ENCODE measurements at regions not wholly inside any gene's neighbourhood (a gene's known extent, or its start where the extent isn't known, plus 50 kb on each side); places are given as distances from the start of the nearest gene placed in this dataset.
"Not testable (repeated sequence)": the region's sequence is repeated elsewhere in the genome, so short reads cannot be mapped to it uniquely, and the experiment has no call there.

DNA sequence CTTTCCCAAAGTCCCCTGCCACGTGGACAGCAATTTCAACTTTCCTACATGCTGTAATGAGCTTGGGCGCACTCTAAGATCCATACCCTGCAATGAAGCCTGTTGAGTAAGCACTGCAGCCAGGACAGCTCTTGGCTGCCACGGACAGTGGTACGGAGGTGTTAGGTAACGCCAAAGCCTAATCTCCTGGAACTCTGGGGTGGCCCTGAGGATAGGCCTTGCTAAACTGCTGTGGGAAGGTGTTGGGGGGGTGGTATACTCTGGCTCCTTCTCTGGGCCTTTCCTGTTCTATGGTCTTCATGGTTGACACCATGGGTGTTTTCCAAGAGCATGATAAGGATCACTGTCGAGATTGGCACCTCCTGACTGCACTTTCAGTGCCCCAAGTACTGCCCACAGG lies 66.4 kb upstream of the PITX1 start:
- no peaks in the 10 kb centered on the region for H3K4me1 ChIP-seq (ENCODE audit: control insufficient read depth in 1 of 2, insufficient read depth in 2 of 2, low read length in 2 of 2)
- H3K9me3 ChIP-seq (ENCODE audit: control insufficient read depth in 1 of 2, low read length in 2 of 2), result no peaks in the 10 kb centered on the region
- no peak overlapping the region for H3K4me3 ChIP-seq (ENCODE audit: low read depth in 1 of 2, low read length in 2 of 2)
- no peaks in the 10 kb centered on the region for H3K36me3 ChIP-seq (ENCODE audit: control insufficient read depth in 1 of 2, insufficient read depth in 2 of 2, low read length in 2 of 2)
- no peak overlapping the region for H3K9ac ChIP-seq (ENCODE audit: low read depth in 1 of 2, low read length in 2 of 2)
- no peak overlapping the region for H3K27ac ChIP-seq (ENCODE audit: low read depth, low read length)
- H3K27me3 ChIP-seq (ENCODE audit: control insufficient read depth in 1 of 2, insufficient read depth in 2 of 2, low read length in 2 of 2), result no peaks in the 10 kb centered on the region

GRCh38 chr5:135100011-135100410 lies 66.0 kb upstream of the PITX1 start:
- H3K27ac ChIP-seq (ENCODE audit: low read depth, low read length), result no peak overlapping the region
- H3K36me3 ChIP-seq (ENCODE audit: control insufficient read depth in 1 of 2, insufficient read depth in 2 of 2, low read length in 2 of 2), result no peaks in the 10 kb centered on the region
- no peak overlapping the region for H3K9ac ChIP-seq (ENCODE audit: low read depth in 1 of 2, low read length in 2 of 2)
- no peak overlapping the region for H3K4me3 ChIP-seq (ENCODE audit: low read depth in 1 of 2, low read length in 2 of 2)
- no peaks in the 10 kb centered on the region for H3K27me3 ChIP-seq (ENCODE audit: control insufficient read depth in 1 of 2, insufficient read depth in 2 of 2, low read length in 2 of 2)
- H3K4me1 ChIP-seq (ENCODE audit: control insufficient read depth in 1 of 2, insufficient read depth in 2 of 2, low read length in 2 of 2), result no peaks in the 10 kb centered on the region
- H3K9me3 ChIP-seq (ENCODE audit: control insufficient read depth in 1 of 2, low read length in 2 of 2), result no peaks in the 10 kb centered on the region

DNA sequence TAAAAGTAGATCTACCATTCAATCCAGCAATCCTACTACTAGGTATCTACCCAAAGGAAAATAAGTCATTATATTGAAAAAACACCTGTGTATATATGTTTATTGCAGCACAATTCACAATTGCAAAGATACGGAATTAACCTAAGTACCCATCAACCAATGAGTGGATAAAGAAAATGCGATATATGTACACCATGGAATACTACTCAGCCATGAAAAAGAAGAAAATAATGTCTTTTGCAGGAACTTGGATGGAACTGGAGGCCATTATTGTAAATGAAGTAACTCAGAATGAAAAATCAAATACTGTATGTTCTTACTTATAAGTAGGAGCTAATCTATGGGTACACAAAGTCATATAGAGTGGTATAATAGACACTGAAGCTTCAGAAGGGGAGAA lies 63.4 kb upstream of the PITX1 start:
- Histone ChIP-seq H3K27ac (ENCODE audit: low read depth, low read length) (no peak overlapping the region), H3K4me1 (ENCODE audit: control insufficient read depth in 1 of 2, insufficient read depth in 2 of 2, low read length in 2 of 2) (no peaks in the 10 kb centered on the region), H3K9me3 (ENCODE audit: control insufficient read depth in 1 of 2, low read length in 2 of 2) (no peaks in the 10 kb centered on the region), H3K36me3 (ENCODE audit: control insufficient read depth in 1 of 2, insufficient read depth in 2 of 2, low read length in 2 of 2) (no peaks in the 10 kb centered on the region), H3K9ac (ENCODE audit: low read depth in 1 of 2, low read length in 2 of 2) (no peak overlapping the region), H3K27me3 (ENCODE audit: control insufficient read depth in 1 of 2, insufficient read depth in 2 of 2, low read length in 2 of 2) (no peaks in the 10 kb centered on the region), H3K4me3 (ENCODE audit: low read depth in 1 of 2, low read length in 2 of 2) (no peak overlapping the region)

DNA sequence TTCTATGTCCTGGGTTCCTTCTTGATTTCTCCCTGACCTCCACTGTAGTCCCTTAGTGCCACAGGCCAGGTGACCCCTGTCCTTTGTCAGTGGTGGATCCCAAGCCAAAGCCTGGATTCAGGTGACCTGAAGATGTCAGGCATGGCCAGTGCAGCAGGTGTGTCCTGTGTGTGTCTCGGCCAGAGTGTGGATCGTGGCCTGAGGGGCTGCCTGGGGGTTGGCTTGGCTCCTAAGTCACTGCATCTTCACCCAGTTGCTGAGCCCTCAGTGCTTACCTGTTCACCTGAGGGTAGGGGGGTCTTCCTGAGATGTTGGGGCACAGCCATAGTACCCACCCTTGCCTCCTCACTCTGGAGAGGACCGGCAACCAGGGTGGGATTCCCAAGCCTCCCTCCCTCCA lies 61.8 kb upstream of the PITX1 start:
- no peaks in the 10 kb centered on the region for H3K4me1 ChIP-seq (ENCODE audit: control insufficient read depth in 1 of 2, insufficient read depth in 2 of 2, low read length in 2 of 2)
- no peaks in the 10 kb centered on the region for H3K36me3 ChIP-seq (ENCODE audit: control insufficient read depth in 1 of 2, insufficient read depth in 2 of 2, low read length in 2 of 2)
- no peaks in the 10 kb centered on the region for H3K9me3 ChIP-seq (ENCODE audit: control insufficient read depth in 1 of 2, low read length in 2 of 2)
- no peaks in the 10 kb centered on the region for H3K27me3 ChIP-seq (ENCODE audit: control insufficient read depth in 1 of 2, insufficient read depth in 2 of 2, low read length in 2 of 2)
- no peak overlapping the region for H3K4me3 ChIP-seq (ENCODE audit: low read depth in 1 of 2, low read length in 2 of 2)
- H3K9ac ChIP-seq (ENCODE audit: low read depth in 1 of 2, low read length in 2 of 2), result no peak overlapping the region
- H3K27ac ChIP-seq (ENCODE audit: low read depth, low read length), result no peak overlapping the region

- no peak overlapping the region for H3K9ac ChIP-seq (ENCODE audit: low read depth in 1 of 2, low read length in 2 of 2)
- H3K4me3 ChIP-seq (ENCODE audit: low read depth in 1 of 2, low read length in 2 of 2), result no peak overlapping the region
- H3K4me1 ChIP-seq (ENCODE audit: control insufficient read depth in 1 of 2, insufficient read depth in 2 of 2, low read length in 2 of 2), result no peaks in the 10 kb centered on the region
- H3K27ac ChIP-seq (ENCODE audit: low read depth, low read length), result no peak overlapping the region
- H3K27me3 ChIP-seq (ENCODE audit: control insufficient read depth in 1 of 2, insufficient read depth in 2 of 2, low read length in 2 of 2), result no peaks in the 10 kb centered on the region
- H3K9me3 ChIP-seq (ENCODE audit: control insufficient read depth in 1 of 2, low read length in 2 of 2), result no peaks in the 10 kb centered on the region
- H3K36me3 ChIP-seq (ENCODE audit: control insufficient read depth in 1 of 2, insufficient read depth in 2 of 2, low read length in 2 of 2), result no peaks in the 10 kb centered on the region
Observed at GRCh38 chr5:135095052-135095715, 61.2 kb upstream of the PITX1 start.

- Histone ChIP-seq H3K27ac (ENCODE audit: low read depth, low read length) (no peak overlapping the region), H3K9ac (ENCODE audit: low read depth in 1 of 2, low read length in 2 of 2) (no peak overlapping the region), H3K27me3 (ENCODE audit: control insufficient read depth in 1 of 2, insufficient read depth in 2 of 2, low read length in 2 of 2) (no peaks in the 10 kb centered on the region), H3K4me1 (ENCODE audit: control insufficient read depth in 1 of 2, insufficient read depth in 2 of 2, low read length in 2 of 2) (no peaks in the 10 kb centered on the region), H3K4me3 (ENCODE audit: low read depth in 1 of 2, low read length in 2 of 2) (no peak overlapping the region), H3K36me3 (ENCODE audit: control insufficient read depth in 1 of 2, insufficient read depth in 2 of 2, low read length in 2 of 2) (no peaks in the 10 kb centered on the region), H3K9me3 (ENCODE audit: control insufficient read depth in 1 of 2, low read length in 2 of 2) (no peaks in the 10 kb centered on the region)
Observed at GRCh38 chr5:135094339-135095051, 60.5 kb upstream of the PITX1 start.

DNA sequence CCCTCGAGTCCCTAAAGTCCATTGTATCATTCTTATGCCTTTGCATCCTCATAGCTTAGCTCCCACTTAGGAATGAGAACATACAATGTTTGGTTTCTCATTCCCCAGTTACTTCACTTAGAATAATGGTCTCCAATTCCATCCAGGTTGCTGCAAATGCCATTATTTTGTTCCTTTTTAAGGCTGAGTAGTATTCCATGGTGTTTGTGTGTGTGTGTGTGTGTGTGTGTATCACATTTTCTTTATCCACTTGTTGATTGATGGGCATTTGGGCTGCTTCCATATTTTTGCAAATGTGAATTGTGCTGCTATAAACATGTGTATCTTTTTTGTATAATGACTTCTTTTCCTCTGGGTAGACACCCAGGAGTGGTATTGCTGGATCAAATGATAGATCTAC lies 59.5 kb upstream of the PITX1 start:
- not testable (repeated sequence) for H3K9ac ChIP-seq (ENCODE audit: low read depth in 1 of 2, low read length in 2 of 2); H3K4me1 ChIP-seq (ENCODE audit: control insufficient read depth in 1 of 2, insufficient read depth in 2 of 2, low read length in 2 of 2); H3K4me3 ChIP-seq (ENCODE audit: low read depth in 1 of 2, low read length in 2 of 2); H3K27ac ChIP-seq (ENCODE audit: low read depth, low read length); H3K36me3 ChIP-seq (ENCODE audit: control insufficient read depth in 1 of 2, insufficient read depth in 2 of 2, low read length in 2 of 2); H3K27me3 ChIP-seq (ENCODE audit: control insufficient read depth in 1 of 2, insufficient read depth in 2 of 2, low read length in 2 of 2); H3K9me3 ChIP-seq (ENCODE audit: control insufficient read depth in 1 of 2, low read length in 2 of 2)

DNA sequence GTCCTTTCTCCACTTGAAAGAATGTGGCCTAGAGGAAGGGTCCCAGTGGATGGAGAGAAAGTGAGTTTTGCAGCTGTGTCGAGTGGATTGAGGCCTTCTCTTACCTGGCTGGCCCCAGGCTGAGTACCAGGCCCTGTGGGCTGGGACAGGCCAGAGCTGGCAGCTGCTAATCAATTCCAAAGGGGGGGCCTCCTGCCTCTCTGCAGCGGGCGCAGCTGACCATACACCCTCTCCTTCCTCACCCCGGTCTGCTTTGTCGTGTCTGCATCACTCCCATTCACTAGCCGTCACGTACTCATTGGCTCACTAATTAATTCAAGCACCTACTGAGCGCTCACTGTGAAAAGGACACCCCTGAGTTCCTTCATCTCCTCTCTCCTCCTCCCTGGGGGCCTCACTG lies 58.4 kb upstream of the PITX1 start:
- Histone ChIP-seq H3K4me3 (ENCODE audit: low read depth in 1 of 2, low read length in 2 of 2) (no peak overlapping the region), H3K9ac (ENCODE audit: low read depth in 1 of 2, low read length in 2 of 2) (no peak overlapping the region), H3K4me1 (ENCODE audit: control insufficient read depth in 1 of 2, insufficient read depth in 2 of 2, low read length in 2 of 2) (no peaks in the 10 kb centered on the region), H3K9me3 (ENCODE audit: control insufficient read depth in 1 of 2, low read length in 2 of 2) (no peaks in the 10 kb centered on the region), H3K36me3 (ENCODE audit: control insufficient read depth in 1 of 2, insufficient read depth in 2 of 2, low read length in 2 of 2) (no peaks in the 10 kb centered on the region), H3K27ac (ENCODE audit: low read depth, low read length) (no peak overlapping the region), H3K27me3 (ENCODE audit: control insufficient read depth in 1 of 2, insufficient read depth in 2 of 2, low read length in 2 of 2) (no peaks in the 10 kb centered on the region)

- H3K27ac ChIP-seq (ENCODE audit: low read depth, low read length), result no peak overlapping the region
- H3K27me3 ChIP-seq (ENCODE audit: control insufficient read depth in 1 of 2, insufficient read depth in 2 of 2, low read length in 2 of 2), result no peaks in the 10 kb centered on the region
- no peaks in the 10 kb centered on the region for H3K9me3 ChIP-seq (ENCODE audit: control insufficient read depth in 1 of 2, low read length in 2 of 2)
- H3K4me3 ChIP-seq (ENCODE audit: low read depth in 1 of 2, low read length in 2 of 2), result no peak overlapping the region
- no peak overlapping the region for H3K9ac ChIP-seq (ENCODE audit: low read depth in 1 of 2, low read length in 2 of 2)
- no peaks in the 10 kb centered on the region for H3K4me1 ChIP-seq (ENCODE audit: control insufficient read depth in 1 of 2, insufficient read depth in 2 of 2, low read length in 2 of 2)
- no peaks in the 10 kb centered on the region for H3K36me3 ChIP-seq (ENCODE audit: control insufficient read depth in 1 of 2, insufficient read depth in 2 of 2, low read length in 2 of 2)
Observed at GRCh38 chr5:135091286-135091685, 57.3 kb upstream of the PITX1 start.

DNA sequence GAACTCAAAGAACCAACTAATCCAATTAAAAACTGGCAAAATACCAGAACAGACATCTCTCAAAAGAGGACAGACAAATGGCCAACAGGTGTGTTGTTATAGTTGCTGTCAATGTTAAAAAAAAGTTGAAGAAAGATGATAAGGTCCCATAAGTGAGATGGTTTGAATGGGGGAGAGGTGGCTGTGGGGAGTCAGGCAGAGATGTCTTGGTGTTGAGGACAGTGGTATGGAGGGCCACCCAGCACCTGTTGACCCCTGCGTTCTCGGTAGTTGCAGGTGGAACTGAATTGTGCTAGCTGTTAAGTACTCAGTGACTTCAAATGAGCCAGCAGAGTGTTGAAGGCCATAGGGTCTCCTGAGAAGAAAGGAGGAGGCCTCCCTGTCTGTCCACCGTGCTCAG lies 55.9 kb upstream of the PITX1 start:
- H3K9me3 ChIP-seq (ENCODE audit: control insufficient read depth in 1 of 2, low read length in 2 of 2), result no peaks in the 10 kb centered on the region
- no peak overlapping the region for H3K9ac ChIP-seq (ENCODE audit: low read depth in 1 of 2, low read length in 2 of 2)
- no peak overlapping the region for H3K27ac ChIP-seq (ENCODE audit: low read depth, low read length)
- no peaks in the 10 kb centered on the region for H3K4me1 ChIP-seq (ENCODE audit: control insufficient read depth in 1 of 2, insufficient read depth in 2 of 2, low read length in 2 of 2)
- H3K4me3 ChIP-seq (ENCODE audit: low read depth in 1 of 2, low read length in 2 of 2), result no peak overlapping the region
- H3K36me3 ChIP-seq (ENCODE audit: control insufficient read depth in 1 of 2, insufficient read depth in 2 of 2, low read length in 2 of 2), result no peaks in the 10 kb centered on the region
- no peaks in the 10 kb centered on the region for H3K27me3 ChIP-seq (ENCODE audit: control insufficient read depth in 1 of 2, insufficient read depth in 2 of 2, low read length in 2 of 2)
